ENCODE measurements at regions not wholly inside any gene's neighbourhood (a gene's known extent, or its start where the extent isn't known, plus 50 kb on each side); places are given as distances from the start of the nearest gene placed in this dataset.

- Histone ChIP-seq H3K4me3 (no peak overlapping the region), H3K27ac (no peak overlapping the region), H3K36me3 (no peaks in the 10 kb centered on the region), H3K9me3 (no peaks in the 10 kb centered on the region), H3K4me1 (peaks cover 0 to 9% (median 0%) of the 10 kb centered on the region in 3 donors), H3K27me3 (no peaks in the 10 kb centered on the region)
- TF ChIP-seq POLR2AphosphoS5 (IDR thresholded peaks at IDR 0.05) (no peak), CTCF (IDR thresholded peaks at IDR 0.05) (no peak), POLR2A (IDR thresholded peaks at IDR 0.05) (no peak), EP300 (IDR thresholded peaks at IDR 0.05) (no peak)
- 17% methylated on average over 1 of the region's 1 CpG for WGBS, 2 donors (ENCODE audit: low coverage in 1 of 2)
- ATAC-seq: no peak
Observed at GRCh38 chr5:90113108-90113507, 296.4 kb downstream of the CETN3 start.

DNA sequence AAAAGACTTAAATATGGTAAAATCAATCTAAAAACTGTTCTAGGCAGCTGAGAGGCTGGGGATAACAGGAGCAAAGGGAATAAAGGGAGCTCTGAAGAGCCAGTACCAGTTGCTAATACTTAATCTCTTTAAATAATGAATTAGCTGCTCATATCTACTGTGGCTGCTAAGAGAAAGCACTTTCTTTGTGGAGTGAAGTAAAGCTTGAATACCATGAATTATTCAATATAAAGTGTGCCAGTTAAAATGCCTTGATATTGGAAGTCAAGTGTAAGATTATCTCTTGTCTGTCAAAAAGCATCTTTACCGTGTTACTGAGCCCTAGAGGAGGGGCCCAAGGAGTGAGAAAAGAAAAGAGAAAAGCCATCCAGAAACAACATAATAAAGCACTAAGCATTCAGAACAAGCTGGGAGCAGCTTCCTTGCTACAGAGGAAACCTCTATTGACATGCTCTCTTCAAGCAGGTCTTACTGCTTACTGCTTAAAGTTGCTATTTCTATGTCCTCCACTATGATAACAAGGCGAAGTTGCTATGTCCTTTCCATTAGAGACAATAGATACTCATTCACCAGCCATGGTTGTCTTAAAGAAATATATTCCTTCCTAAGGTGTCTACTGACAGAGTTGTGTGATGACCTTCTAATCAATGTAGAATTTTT, 297.4 kb downstream of the CETN3 start:
- H3K4me3 ChIP-seq: no peak overlapping the region
- H3K27ac ChIP-seq: no peak overlapping the region
- ATAC-seq: no peak

DNA sequence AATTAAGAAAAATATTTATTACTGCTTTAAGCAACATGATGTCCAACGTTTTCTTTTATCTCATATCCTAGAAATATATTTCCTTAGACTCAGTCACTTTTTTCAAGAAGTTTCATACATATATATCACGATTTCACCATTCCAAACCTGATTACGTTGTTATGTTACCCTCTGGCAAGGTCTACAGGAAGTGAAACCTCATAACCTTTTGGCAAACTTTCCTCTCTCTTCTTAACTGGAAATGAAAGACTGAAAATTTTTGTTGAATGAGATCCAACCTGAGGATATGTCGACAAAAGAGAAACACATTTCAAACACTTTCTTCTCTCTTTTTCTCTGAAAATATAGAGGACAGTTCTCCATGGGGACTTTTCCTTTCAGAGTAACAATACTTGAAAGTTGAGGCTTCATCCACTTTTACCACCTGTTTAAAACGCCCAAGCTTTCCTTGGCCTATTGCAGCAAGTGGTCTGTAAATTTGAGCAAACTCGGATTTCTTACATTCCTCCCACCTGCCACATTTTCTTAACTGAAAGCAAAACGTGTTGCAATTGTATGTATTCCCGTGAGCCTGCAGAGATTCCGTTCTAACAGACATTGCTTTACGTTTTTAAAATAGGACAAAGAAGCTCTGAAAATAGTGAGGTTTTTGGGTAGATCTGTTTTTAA, 298.1 kb downstream of the CETN3 start:
- Histone ChIP-seq H3K4me1 (peaks cover 0 to 9% (median 0%) of the 10 kb centered on the region in 3 donors), H3K36me3 (no peaks in the 10 kb centered on the region), H3K9me3 (no peaks in the 10 kb centered on the region), H3K4me3 (no peak overlapping the region), H3K27ac (no peak overlapping the region), H3K27me3 (no peaks in the 10 kb centered on the region)
- 24 to 38% methylated on average over 7 to 10 of the region's 10 CpGs for WGBS, 2 donors (ENCODE audit: low coverage in 1 of 2)
- TF ChIP-seq CTCF (IDR thresholded peaks at IDR 0.05) (no peak), POLR2A (IDR thresholded peaks at IDR 0.05) (no peak), EP300 (IDR thresholded peaks at IDR 0.05) (no peak), POLR2AphosphoS5 (IDR thresholded peaks at IDR 0.05) (no peak)
- ATAC-seq: no peak

More for the DNA sequence above, 297.4 kb downstream of the CETN3 start:
- H3K36me3 ChIP-seq: no peaks in the 10 kb centered on the region
- WGBS, 2 donors (ENCODE audit: low coverage in 1 of 2): 72 to 77% methylated on average over 2 of the region's 2 CpGs
- TF ChIP-seq CTCF (IDR thresholded peaks at IDR 0.05) (no peak), POLR2A (IDR thresholded peaks at IDR 0.05) (no peak), POLR2AphosphoS5 (IDR thresholded peaks at IDR 0.05) (no peak), EP300 (IDR thresholded peaks at IDR 0.05) (no peak)
- peaks cover 0 to 9% (median 0%) of the 10 kb centered on the region in 3 donors for H3K4me1 ChIP-seq
- H3K27me3 ChIP-seq: no peaks in the 10 kb centered on the region
- no peaks in the 10 kb centered on the region for H3K9me3 ChIP-seq

DNA sequence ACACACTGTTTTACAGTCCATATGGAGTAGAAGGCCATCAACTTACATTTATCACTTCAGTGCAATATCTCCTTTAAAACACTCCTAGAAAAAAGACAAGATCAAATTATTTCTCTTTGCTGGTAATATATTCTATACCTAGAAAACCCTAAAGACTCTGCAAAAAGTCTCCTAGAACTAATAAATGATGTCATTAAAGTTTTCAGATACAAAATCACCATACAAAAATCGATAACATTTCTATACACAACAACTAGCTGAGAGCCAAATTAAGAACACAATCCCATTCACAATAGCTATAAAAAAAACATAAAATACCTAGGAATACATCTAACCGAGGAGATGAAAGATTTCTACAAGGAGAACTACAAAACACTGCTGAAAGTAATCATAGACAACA, 300.3 kb downstream of the CETN3 start:
- no peak for ATAC-seq

More for the DNA sequence above, 300.3 kb downstream of the CETN3 start:
- Histone ChIP-seq H3K27me3 (no peaks in the 10 kb centered on the region), H3K9me3 (peaks cover 0 to 4% (median 0%) of the 10 kb centered on the region in 3 donors), H3K4me1 (peaks cover 0 to 9% (median 0%) of the 10 kb centered on the region in 3 donors), H3K4me3 (no peak overlapping the region), H3K36me3 (no peaks in the 10 kb centered on the region), H3K27ac (no peak overlapping the region)
- TF ChIP-seq CTCF (IDR thresholded peaks at IDR 0.05) (no peak), POLR2AphosphoS5 (IDR thresholded peaks at IDR 0.05) (no peak), EP300 (IDR thresholded peaks at IDR 0.05) (no peak), POLR2A (IDR thresholded peaks at IDR 0.05) (no peak)
- 30 to 42% methylated on average over 2 of the region's 2 CpGs for WGBS, 2 donors (ENCODE audit: low coverage in 1 of 2)
